GM23248 (cell line): ENCODE measurements at regions not wholly inside any gene's neighbourhood (a gene's known extent, or its start where the extent isn't known, plus 50 kb on each side); places are given as distances from the start of the nearest gene placed in this dataset.

Experiments
- DNase-seq: peaks from one replicate; pipeline ENCODE4 v3.0.0-alpha.2; 2015
- H2AFZ ChIP-seq: fragments of 200-600 bp; sonication (generic); 2 replicates; pipeline ENCODE4 v1.6.1; 2016; ENCODE audit warnings: antibody characterized with exemption
- H3F3A ChIP-seq: fragments of 200-600 bp; sonication (generic); 2 replicates; pipeline ENCODE4 v1.6.1; 2016; ENCODE audit warnings: mild to moderate bottlenecking, antibody characterized with exemption, mixed run types; ENCODE audit not compliant: insufficient read depth
- H3K27ac ChIP-seq: fragments of 200-600 bp; sonication (generic); 2 replicates; pipeline ENCODE4 v1.5.1; 2016; ENCODE audit warnings: mild to moderate bottlenecking
- H3K27me3 ChIP-seq: fragments of 200-600 bp; sonication (generic); replicated peaks from 2 replicates; pipeline ENCODE4 v1.6.1; 2016; ENCODE audit warnings: mild to moderate bottlenecking; ENCODE audit not compliant: insufficient read depth
- H3K36me3 ChIP-seq: fragments of 200-600 bp; sonication (generic); 2 replicates; pipeline ENCODE4 v1.6.1; 2016; ENCODE audit warnings: low read depth, mild to moderate bottlenecking
- H3K4me1 ChIP-seq: fragments of 200-600 bp; sonication (generic); 2 replicates; pipeline ENCODE4 v1.6.1; 2016; ENCODE audit warnings: mild to moderate bottlenecking; ENCODE audit not compliant: insufficient read depth
- H3K4me2 ChIP-seq: fragments of 200-600 bp; sonication (generic); one replicate; pipeline ENCODE4 v1.6.1; 2016; ENCODE audit warnings: mild to moderate bottlenecking; ENCODE audit not compliant: unreplicated experiment
- H3K4me3 ChIP-seq: fragments of 200-600 bp; sonication (generic); 2 replicates; pipeline ENCODE4 v1.5.1; 2016; ENCODE audit warnings: mild to moderate bottlenecking
- H3K79me2 ChIP-seq: fragments of 200-600 bp; sonication (generic); 2 replicates; pipeline ENCODE4 v1.6.1; 2016; ENCODE audit warnings: mild to moderate bottlenecking; ENCODE audit not compliant: insufficient read depth
- H3K9ac ChIP-seq: fragments of 200-600 bp; sonication (generic); 2 replicates; pipeline ENCODE4 v1.6.1; 2016; ENCODE audit warnings: mild to moderate bottlenecking
- H3K9me2 ChIP-seq: fragments of 200-600 bp; sonication (generic); 2 replicates; pipeline ENCODE4 v1.6.1; 2016; ENCODE audit warnings: mixed run types, mild to moderate bottlenecking, moderate library complexity; ENCODE audit not compliant: insufficient read depth
- H3K9me3 ChIP-seq: fragments of 200-600 bp; sonication (generic); one replicate; pipeline ENCODE4 v1.6.1; 2017; ENCODE audit warnings: low read depth
- H4K20me1 ChIP-seq: fragments of 200-600 bp; sonication (generic); 2 replicates; pipeline ENCODE4 v1.6.0; 2016; ENCODE audit not compliant: insufficient read depth
- EZH2 ChIP-seq: fragments of 200-600 bp; sonication (generic); IDR thresholded peaks from 2 replicates; pipeline ENCODE4 v1.6.1; 2018; ENCODE audit warnings: antibody characterized with exemption, mild to moderate bottlenecking; ENCODE audit not compliant: insufficient read depth, poor library complexity, severe bottlenecking
- EZH2phosphoT487 ChIP-seq: fragments of 200-600 bp; sonication (generic); IDR thresholded peaks from 2 replicates; pipeline ENCODE4 v1.6.1; 2018; ENCODE audit warnings: antibody characterized with exemption, moderate library complexity, mild to moderate bottlenecking, low read depth; ENCODE audit not compliant: insufficient read depth
- WGBS, 2 experiments: methylation state at CpG; one replicate each; pipeline ENCODE4 v1.1.6; 2015 to 2017; ENCODE audit warnings: low lambda C conversion rate in 2 of 2, low coverage in 1 of 2; ENCODE audit errors: missing lambda C conversion rate in 2 of 2; 5-methylcytosine and 5-hydroxymethylcytosine counted together
- in situ Hi-C: fragments of 300-500 bp; cut with MboI; formaldehyde crosslinking; loops from 2 replicates; pipeline ENCODE4 v1.15.0; 2020

GRCh38 chr5:121109817-121110216, 645.7 kb downstream of the PRR16 start:
- in situ Hi-C loops, result no loop called here
- no peaks in the 10 kb centered on the region for H3K27me3 ChIP-seq
- H3K79me2 ChIP-seq, result no peaks in the 10 kb centered on the region
- 4 to 11% methylated on average over 1 of the region's 1 CpG for WGBS, 2 experiments
- no peak overlapping the region for H3K4me3 ChIP-seq
- H3K4me2 ChIP-seq, result no peak overlapping the region
- no peaks in the 10 kb centered on the region for H3K4me1 ChIP-seq
- no peaks in the 10 kb centered on the region for H3K9me3 ChIP-seq
- H2AFZ ChIP-seq, result no peak overlapping the region
- no peaks in the 10 kb centered on the region for H3K36me3 ChIP-seq
- TF ChIP-seq EZH2phosphoT487, result no peak
- TF ChIP-seq EZH2, result no peak
- no peaks in the 10 kb centered on the region for H4K20me1 ChIP-seq
- H3F3A ChIP-seq, result no peaks in the 10 kb centered on the region
- H3K9me2 ChIP-seq, result no peaks in the 10 kb centered on the region
- no peak overlapping the region for H3K27ac ChIP-seq
- no peak for DNase-seq
- H3K9ac ChIP-seq, result no peak overlapping the region

DNA sequence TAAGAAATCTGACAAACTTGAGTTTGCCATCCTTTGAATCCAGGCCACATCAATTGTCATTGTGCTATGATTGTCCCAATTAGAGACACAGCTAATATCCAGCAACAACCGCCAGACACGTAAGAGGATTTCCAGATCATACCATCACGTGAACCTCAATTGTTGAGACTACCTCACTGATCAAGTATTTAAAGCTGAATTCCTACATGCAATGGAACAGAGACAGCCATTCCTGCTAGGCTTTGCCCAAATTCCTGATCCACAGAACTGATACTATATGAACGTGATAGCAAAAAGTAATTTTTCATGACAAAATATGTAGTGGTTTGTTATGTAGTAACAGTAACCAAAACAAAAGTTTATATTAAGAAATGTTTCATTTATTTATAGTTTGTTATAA, 657.7 kb downstream of the PRR16 start:
- Histone ChIP-seq H2AFZ (no peak overlapping the region), H3K4me1 (no peaks in the 10 kb centered on the region), H3K9ac (no peak overlapping the region), H3K79me2 (no peaks in the 10 kb centered on the region), H3K9me2 (no peaks in the 10 kb centered on the region), H3K27me3 (no peaks in the 10 kb centered on the region), H3K9me3 (no peaks in the 10 kb centered on the region), H3K36me3 (no peaks in the 10 kb centered on the region), H3K4me3 (no peak overlapping the region), H3F3A (no peaks in the 10 kb centered on the region), H3K4me2 (no peak overlapping the region), H3K27ac (no peak overlapping the region), H4K20me1 (no peaks in the 10 kb centered on the region)
- in situ Hi-C loops, result no loop called here
- no peak for DNase-seq
- WGBS, 2 experiments, result 82 to 86% methylated on average over 4 of the region's 4 CpGs
- no peak for TF ChIP-seq EZH2
- no peak for TF ChIP-seq EZH2phosphoT487

GRCh38 chr5:121138495-121138907, 674.4 kb downstream of the PRR16 start:
- in situ Hi-C loops, result no loop called here
- H4K20me1 ChIP-seq, result no peaks in the 10 kb centered on the region
- H3K9ac ChIP-seq, result no peak overlapping the region
- no peak overlapping the region for H3K4me2 ChIP-seq
- no peak overlapping the region for H2AFZ ChIP-seq
- DNase-seq, result no peak
- no peaks in the 10 kb centered on the region for H3K4me1 ChIP-seq
- H3K79me2 ChIP-seq, result no peaks in the 10 kb centered on the region
- H3K27me3 ChIP-seq, result no peaks in the 10 kb centered on the region
- H3K9me2 ChIP-seq, result no peaks in the 10 kb centered on the region
- H3K27ac ChIP-seq, result no peak overlapping the region
- no peaks in the 10 kb centered on the region for H3K9me3 ChIP-seq
- TF ChIP-seq EZH2, result no peak
- no peak for TF ChIP-seq EZH2phosphoT487
- H3K4me3 ChIP-seq, result no peak overlapping the region
- WGBS, 2 experiments, result 0 to 2% methylated on average over 1 of the region's 1 CpG
- H3K36me3 ChIP-seq, result no peaks in the 10 kb centered on the region
- H3F3A ChIP-seq, result no peaks in the 10 kb centered on the region

- Histone ChIP-seq H3K9me3 (no peaks in the 10 kb centered on the region), H3K9me2 (no peaks in the 10 kb centered on the region), H4K20me1 (no peaks in the 10 kb centered on the region), H3K27ac (no peak overlapping the region), H3K36me3 (no peaks in the 10 kb centered on the region), H3K4me3 (no peak overlapping the region), H3K4me1 (no peaks in the 10 kb centered on the region), H3K9ac (no peak overlapping the region), H3K79me2 (no peaks in the 10 kb centered on the region), H3K27me3 (no peaks in the 10 kb centered on the region), H3K4me2 (no peak overlapping the region), H2AFZ (no peak overlapping the region), H3F3A (no peaks in the 10 kb centered on the region)
- WGBS, 2 experiments, result 55% methylated on average over 1 of the region's 1 CpG
- DNase-seq, result no peak
- in situ Hi-C loops, result no loop called here
- TF ChIP-seq EZH2phosphoT487 (no peak), EZH2 (no peak)
These were observed 674.9 kb downstream of the PRR16 start for GRCh38 chr5:121138952-121139351.

DNA sequence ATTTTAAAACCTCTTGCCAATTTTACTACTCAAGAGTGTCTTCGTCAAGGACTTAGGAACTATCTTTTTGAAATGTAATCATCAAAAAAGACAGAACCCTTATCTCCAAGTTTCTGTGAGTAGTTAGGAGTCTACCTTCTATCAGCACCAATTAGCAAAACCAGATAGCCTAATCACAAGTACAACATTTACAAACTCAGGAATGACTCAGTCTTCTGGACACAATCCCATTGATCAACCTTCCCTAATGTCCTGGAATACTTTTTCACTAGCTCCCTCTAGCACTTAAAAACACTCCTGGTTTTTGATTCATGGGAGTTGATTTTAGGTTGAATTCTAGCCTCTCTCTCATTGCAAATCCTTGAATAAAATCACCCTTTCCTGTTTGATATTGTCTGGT, 680.7 kb downstream of the PRR16 start:
- H3K4me1 ChIP-seq, result no peaks in the 10 kb centered on the region
- H3K4me3 ChIP-seq, result no peak overlapping the region
- no peaks in the 10 kb centered on the region for H3K27me3 ChIP-seq
- no peaks in the 10 kb centered on the region for H3K36me3 ChIP-seq
- in situ Hi-C loops, result no loop called here
- no peak overlapping the region for H2AFZ ChIP-seq
- no peak overlapping the region for H3K27ac ChIP-seq
- H3K9me3 ChIP-seq, result no peaks in the 10 kb centered on the region
- H3K4me2 ChIP-seq, result no peak overlapping the region
- no peak overlapping the region for H3K9ac ChIP-seq
- TF ChIP-seq EZH2, result no peak
- no peak for TF ChIP-seq EZH2phosphoT487
- H4K20me1 ChIP-seq, result no peaks in the 10 kb centered on the region
- WGBS, 2 experiments, result 13 to 15% methylated on average over 1 of the region's 1 CpG
- DNase-seq, result peak; percentile 26
- H3K79me2 ChIP-seq, result no peaks in the 10 kb centered on the region
- no peaks in the 10 kb centered on the region for H3K9me2 ChIP-seq
- H3F3A ChIP-seq, result no peaks in the 10 kb centered on the region
